D341Med (cell line): ENCODE measurements at regions not wholly inside any gene's neighbourhood (a gene's known extent, or its start where the extent isn't known, plus 50 kb on each side); places are given as distances from the start of the nearest gene placed in this dataset.
"Not testable (repeated sequence)": the region's sequence is repeated elsewhere in the genome, so short reads cannot be mapped to it uniquely, and the experiment has no call there.

Experiments used
- DNase-seq: peaks from one replicate; pipeline ENCODE4 v3.0.0; 2012; ENCODE audit warnings: low spot score

DNA sequence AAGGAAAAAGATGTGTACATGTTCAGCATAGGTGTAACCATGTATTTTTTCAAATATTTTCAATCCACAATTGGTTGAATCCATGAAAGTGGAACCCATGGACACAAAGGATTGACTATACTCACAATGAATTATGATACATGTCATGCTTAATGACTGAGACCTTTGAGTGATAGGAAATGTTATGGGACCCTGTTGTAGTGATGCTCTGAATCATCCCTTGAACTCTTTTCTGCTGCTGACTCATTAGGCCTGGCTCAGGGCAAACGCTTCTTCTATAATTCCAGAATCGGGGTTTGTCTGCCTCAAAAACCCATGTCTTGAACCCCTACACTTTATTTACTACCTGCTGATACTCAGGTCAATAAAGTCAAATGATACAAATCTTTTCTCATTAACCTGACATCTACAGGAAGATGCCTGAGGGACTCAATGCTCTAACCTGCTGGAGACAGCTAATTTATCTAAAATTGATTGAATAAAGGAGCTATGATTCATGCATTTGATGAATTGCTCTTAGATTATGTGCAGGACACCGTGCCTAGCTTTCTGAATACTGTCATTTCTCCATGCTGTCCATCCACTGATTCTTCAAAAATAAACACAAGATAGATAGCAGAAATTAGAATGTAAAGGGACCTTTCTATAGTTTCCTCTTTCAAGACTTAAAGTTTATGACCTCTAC is 260.1 kb downstream of the PRELID2 start:
- DNase-seq = no peak

GRCh38 chr5:145568581-145568980 is 266.6 kb downstream of the PRELID2 start:
- no peak for DNase-seq

DNA sequence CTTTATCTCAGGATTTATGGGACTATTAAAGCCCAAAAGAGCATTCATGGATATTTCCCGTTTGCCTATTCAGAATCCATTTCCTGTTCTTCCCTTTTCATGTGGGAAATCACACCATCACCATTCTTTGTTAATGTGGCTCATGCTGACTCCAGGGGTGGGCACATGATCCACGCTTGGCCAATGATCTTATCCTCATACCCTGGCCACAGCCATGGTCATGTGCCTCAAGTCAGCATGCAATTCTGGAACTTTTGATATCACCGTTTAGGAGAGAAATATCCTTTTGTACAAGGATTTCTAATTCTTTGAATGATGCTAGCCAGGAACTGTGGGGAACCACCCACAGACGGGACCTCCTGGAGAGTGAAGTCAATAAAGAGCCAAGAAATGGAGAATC is 272.2 kb downstream of the PRELID2 start:
- DNase-seq = no peak

- DNase-seq = no peak
Observed at GRCh38 chr5:145558288-145558687, 276.9 kb downstream of the PRELID2 start.

DNA sequence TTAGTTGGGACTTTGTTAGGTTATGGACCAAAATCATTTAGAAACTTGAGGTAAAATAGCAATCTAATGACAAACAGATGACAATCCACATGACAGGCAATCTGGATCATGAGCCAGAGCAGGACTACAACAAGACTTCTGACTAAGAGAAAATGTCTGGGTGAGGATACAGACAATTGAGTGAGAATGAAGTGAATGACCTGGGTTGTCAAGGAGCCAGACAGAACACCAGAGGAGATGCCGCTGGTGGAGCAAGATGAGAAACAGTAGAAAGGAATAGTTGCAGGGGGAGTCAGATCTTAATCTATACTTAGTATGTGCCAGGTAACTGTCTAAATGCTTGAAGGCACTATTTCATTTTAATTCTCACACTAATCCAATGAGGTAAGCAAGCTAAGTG is 277.8 kb downstream of the PRELID2 start:
- no peak for DNase-seq

DNA sequence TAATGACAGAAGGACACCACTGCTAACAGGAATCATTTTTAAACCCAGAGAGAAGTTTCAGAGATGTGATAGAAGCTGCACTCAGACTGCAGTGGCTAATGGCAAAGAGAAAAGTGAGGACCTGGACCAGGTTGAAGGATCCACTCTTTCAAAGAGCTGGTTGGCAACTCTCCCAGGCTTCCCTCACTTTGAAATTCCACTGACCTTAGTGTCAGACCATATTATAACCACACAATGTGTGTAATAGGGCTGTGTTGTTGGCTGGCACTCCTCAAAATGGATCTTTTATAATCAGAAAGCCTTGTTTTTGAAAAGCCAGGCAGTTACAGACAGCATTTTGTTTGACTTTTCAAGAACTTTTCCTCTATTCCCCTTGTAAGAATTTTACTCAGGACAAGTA is 280.7 kb downstream of the PRELID2 start:
- no peak for DNase-seq

GRCh38 chr5:145553177-145553576 is 282.0 kb downstream of the PRELID2 start:
- DNase-seq = no peak

GRCh38 chr5:145551714-145552113 is 283.4 kb downstream of the PRELID2 start:
- DNase-seq = no peak

GRCh38 chr5:145548097-145548496 is 287.0 kb downstream of the PRELID2 start:
- no peak for DNase-seq

GRCh38 chr5:145544401-145544800 is 290.7 kb downstream of the PRELID2 start:
- no peak for DNase-seq

- no peak for DNase-seq
Observed at GRCh38 chr5:145543968-145544367, 291.2 kb downstream of the PRELID2 start.

GRCh38 chr5:145540375-145540774 is 294.8 kb downstream of the PRELID2 start:
- no peak for DNase-seq

DNA sequence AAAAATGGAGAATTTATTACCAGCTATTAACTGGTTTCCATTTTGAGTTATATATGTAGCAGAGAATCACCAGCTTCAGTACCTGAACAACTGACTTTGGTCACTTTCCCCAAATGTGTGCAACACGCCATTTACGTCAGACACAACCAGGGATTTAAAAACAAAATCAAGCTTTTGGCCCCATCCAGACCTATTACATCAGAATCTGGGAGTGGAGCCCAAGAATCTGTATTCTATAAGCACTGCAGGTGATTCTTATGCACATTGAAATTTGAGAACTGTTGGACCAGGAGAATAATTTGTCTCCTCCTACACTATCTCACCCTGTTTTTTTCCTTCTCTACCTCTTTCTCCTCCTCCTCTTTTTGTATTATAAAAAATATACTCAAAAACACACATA is 295.9 kb downstream of the PRELID2 start:
- DNase-seq = no peak

- no peak for DNase-seq
Observed at GRCh38 chr5:145536133-145536532, 299.0 kb downstream of the PRELID2 start.

GRCh38 chr5:145531038-145531734 is 304.0 kb downstream of the PRELID2 start:
- DNase-seq = no peak

GRCh38 chr5:145521523-145521922 is 313.6 kb downstream of the PRELID2 start:
- DNase-seq = no peak

DNA sequence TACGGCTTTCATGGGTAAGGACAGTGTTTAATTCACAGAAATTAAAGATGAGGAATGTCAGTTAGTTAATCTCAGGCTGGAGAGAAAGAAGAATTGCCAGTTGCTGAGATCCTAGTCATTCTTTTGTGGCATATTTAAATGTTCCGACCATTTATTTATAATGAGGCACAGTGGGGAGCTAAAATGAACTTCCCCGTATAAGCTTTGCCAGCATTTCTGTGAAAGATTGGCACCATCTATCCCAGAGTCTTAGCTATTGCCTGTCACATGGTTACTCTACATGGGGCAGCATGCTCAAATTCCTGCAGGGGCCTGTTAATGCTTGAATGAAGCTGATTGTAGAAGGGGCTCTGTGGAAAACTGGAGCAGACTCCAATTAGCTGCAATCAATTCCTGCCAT is 314.1 kb downstream of the PRELID2 start:
- DNase-seq = no peak

GRCh38 chr5:145520335-145520734 is 314.8 kb downstream of the PRELID2 start:
- DNase-seq = no peak

DNA sequence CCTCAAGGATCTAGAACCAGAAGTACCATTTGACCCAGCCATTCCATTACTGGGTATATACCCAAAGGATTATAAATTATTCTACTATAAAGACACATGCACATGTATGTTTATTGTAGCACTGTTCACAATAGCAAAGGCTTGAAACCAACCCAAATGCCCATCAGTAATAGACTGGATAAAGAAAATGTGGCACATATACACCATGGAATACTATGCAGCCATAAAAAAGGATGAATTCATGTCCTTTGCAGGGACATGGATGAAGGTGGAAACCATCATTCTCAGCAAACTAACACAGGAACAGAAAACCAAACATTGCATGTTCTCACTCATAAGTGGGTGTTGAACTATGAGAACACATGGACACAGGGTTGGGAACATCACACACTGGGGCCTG is 317.6 kb downstream of the PRELID2 start:
- not testable (repeated sequence) for DNase-seq

GRCh38 chr5:145511351-145511750 is 323.8 kb downstream of the PRELID2 start:
- DNase-seq = no peak

DNA sequence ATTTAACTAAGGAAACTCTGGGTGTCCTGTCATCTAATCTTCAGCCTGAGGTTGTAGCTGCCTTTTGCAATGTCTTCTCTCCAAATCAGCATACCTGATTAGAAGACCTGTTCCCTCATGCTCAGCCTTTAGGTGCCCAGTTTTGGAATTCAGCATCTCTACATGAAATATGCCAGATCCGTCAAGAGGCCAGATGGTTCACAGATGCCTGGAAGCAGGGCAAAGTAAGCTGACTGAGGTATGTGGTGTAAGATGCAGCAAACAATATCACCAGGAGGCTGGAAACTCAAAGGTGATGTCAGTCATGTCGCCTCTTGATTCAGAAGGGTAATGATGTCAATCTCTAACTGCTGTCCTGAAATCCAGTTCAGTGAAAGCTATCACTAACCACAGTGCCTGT is 324.4 kb downstream of the PRELID2 start:
- no peak for DNase-seq

- no peak for DNase-seq
Observed at GRCh38 chr5:145510324-145510723, 324.8 kb downstream of the PRELID2 start.

GRCh38 chr5:145509336-145510136 is 325.6 kb downstream of the PRELID2 start:
- no peak for DNase-seq
